ENCODE measurements at regions not wholly inside any gene's neighbourhood (a gene's known extent, or its start where the extent isn't known, plus 50 kb on each side); places are given as distances from the start of the nearest gene placed in this dataset.

- Mint-ChIP-seq H3K36me3 (peaks cover 15 to 16% of the 10 kb centered on the region in 2 donors), H3K27ac (peak overlapping the region in 1 of 2 donors; percentile 20), H3K9me3 (peaks cover 14 to 16% of the 10 kb centered on the region in 2 donors)
- no peak for ATAC-seq
- DNase-seq (ENCODE audit: low spot score in 2 of 2) = no peak
Measured at GRCh38 chr3:67737906-67738865, 83.8 kb upstream of the SUCLG2 start.

- DNase-seq (ENCODE audit: low spot score in 2 of 2) (no peak), ATAC-seq (no peak)
- Mint-ChIP-seq H3K9me3 (peaks cover 9 to 12% of the 10 kb centered on the region in 2 donors), H3K27ac (no peak overlapping the region), H3K36me3 (peaks cover 8 to 9% of the 10 kb centered on the region in 2 donors)
Measured at GRCh38 chr3:67737140-67737539, 82.7 kb upstream of the SUCLG2 start.

GRCh38 chr3:67733269-67733950, 79.0 kb upstream of the SUCLG2 start:
- no peak for ATAC-seq
- DNase-seq (ENCODE audit: low spot score in 2 of 2) = no peak
- Mint-ChIP-seq H3K9me3 (peaks cover 4 to 10% of the 10 kb centered on the region in 2 donors), H3K27ac (no peak overlapping the region), H3K36me3 (peaks cover 5 to 8% of the 10 kb centered on the region in 2 donors)

- peaks cover 18 to 24% of the 10 kb centered on the region in 2 donors for H3K9me3 Mint-ChIP-seq
- ATAC-seq (no peak), DNase-seq (ENCODE audit: low spot score in 2 of 2) (no peak)
- no peak overlapping the region for H3K27ac Mint-ChIP-seq
- peaks cover 34 to 35% of the 10 kb centered on the region in 2 donors for H3K36me3 Mint-ChIP-seq
Measured at GRCh38 chr3:67724434-67724833, 70.0 kb upstream of the SUCLG2 start.

- no peak for ATAC-seq
- H3K27ac Mint-ChIP-seq = no peak overlapping the region
- DNase-seq (ENCODE audit: low spot score in 2 of 2) = no peak
- peaks cover 34 to 35% of the 10 kb centered on the region in 2 donors for H3K36me3 Mint-ChIP-seq
- H3K9me3 Mint-ChIP-seq = peaks cover 18 to 24% of the 10 kb centered on the region in 2 donors
Measured at GRCh38 chr3:67723863-67724262, 69.5 kb upstream of the SUCLG2 start.

- H3K9me3 Mint-ChIP-seq = peaks cover 11 to 23% of the 10 kb centered on the region in 2 donors
- no peak for DNase-seq (ENCODE audit: low spot score in 2 of 2)
- H3K36me3 Mint-ChIP-seq = peaks cover 27 to 28% of the 10 kb centered on the region in 2 donors
- no peak for ATAC-seq
- H3K27ac Mint-ChIP-seq = no peak overlapping the region
Measured at GRCh38 chr3:67719333-67719732, 64.9 kb upstream of the SUCLG2 start.

- H3K36me3 Mint-ChIP-seq = peaks cover 7 to 8% of the 10 kb centered on the region in 2 donors
- peaks cover 5 to 14% of the 10 kb centered on the region in 2 donors for H3K9me3 Mint-ChIP-seq
- DNase-seq (ENCODE audit: low spot score in 2 of 2) (no peak), ATAC-seq (no peak)
- H3K27ac Mint-ChIP-seq = no peak overlapping the region
Measured at GRCh38 chr3:67715971-67716370, 61.6 kb upstream of the SUCLG2 start.

- H3K27ac Mint-ChIP-seq = no peak overlapping the region
- H3K36me3 Mint-ChIP-seq = peaks cover 6 to 8% of the 10 kb centered on the region in 2 donors
- ATAC-seq (no peak), DNase-seq (ENCODE audit: low spot score in 2 of 2) (no peak)
- H3K9me3 Mint-ChIP-seq = peaks cover 0 to 11% of the 10 kb centered on the region in 2 donors
Measured at GRCh38 chr3:67713764-67714469, 59.5 kb upstream of the SUCLG2 start.

GRCh38 chr3:67712259-67712658, 57.8 kb upstream of the SUCLG2 start:
- peaks cover 6 to 8% of the 10 kb centered on the region in 2 donors for H3K36me3 Mint-ChIP-seq
- H3K9me3 Mint-ChIP-seq = peaks cover 0 to 4% of the 10 kb centered on the region in 2 donors
- ATAC-seq (no peak), DNase-seq (ENCODE audit: low spot score in 2 of 2) (no peak)
- H3K27ac Mint-ChIP-seq = no peak overlapping the region

GRCh38 chr3:67710396-67710795, 56.0 kb upstream of the SUCLG2 start:
- Mint-ChIP-seq H3K36me3 (peaks cover 0 to 6% of the 10 kb centered on the region in 2 donors), H3K9me3 (peaks cover 0 to 4% of the 10 kb centered on the region in 2 donors), H3K27ac (no peak overlapping the region)
- no peak for ATAC-seq
- no peak for DNase-seq (ENCODE audit: low spot score in 2 of 2)

- no peak for ATAC-seq
Measured at GRCh38 chr3:67706934-67707333, 52.5 kb upstream of the SUCLG2 start.

GRCh38 chr3:67704322-67704721, 49.9 kb upstream of the SUCLG2 start:
- no peak for DNase-seq (ENCODE audit: low spot score in 2 of 2)
- Mint-ChIP-seq H3K27ac (no peak overlapping the region), H3K9me3 (no peaks in the 10 kb centered on the region), H3K36me3 (no peaks in the 10 kb centered on the region)
- ATAC-seq = no peak

More at GRCh38 chr3:67706934-67707333, 52.5 kb upstream of the SUCLG2 start:
- Mint-ChIP-seq H3K9me3 (peaks cover 0 to 4% of the 10 kb centered on the region in 2 donors), H3K27ac (no peak overlapping the region), H3K36me3 (peaks cover 0 to 6% of the 10 kb centered on the region in 2 donors)
- no peak for DNase-seq (ENCODE audit: low spot score in 2 of 2)
